ENCODE measurements at regions not wholly inside any gene's neighbourhood (a gene's known extent, or its start where the extent isn't known, plus 50 kb on each side); places are given as distances from the start of the nearest gene placed in this dataset.

DNA sequence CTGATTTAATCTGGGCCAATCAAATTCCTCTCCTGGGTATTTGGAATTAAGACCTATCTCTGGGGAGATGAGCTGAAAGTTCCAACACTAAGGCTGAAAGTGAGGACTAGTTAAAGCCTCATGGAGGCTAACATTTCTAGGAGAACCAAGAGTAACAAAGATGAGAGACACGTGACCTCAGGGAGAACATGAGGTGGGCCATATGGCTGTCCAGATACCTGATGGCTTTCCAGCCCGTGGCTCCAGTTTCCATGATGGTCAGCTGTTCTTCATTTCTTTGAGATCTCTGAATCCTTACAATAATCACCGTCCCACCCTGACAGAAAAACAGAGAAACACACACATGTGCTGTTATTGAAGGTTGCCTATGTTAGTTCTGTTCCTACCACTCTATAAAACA is 66.1 kb downstream of the LEPR start:
- no peak for TF ChIP-seq MYC (IDR thresholded peaks at IDR 0.05; ENCODE audit: low read depth, low read length)
- TF ChIP-seq, protein P1, sequence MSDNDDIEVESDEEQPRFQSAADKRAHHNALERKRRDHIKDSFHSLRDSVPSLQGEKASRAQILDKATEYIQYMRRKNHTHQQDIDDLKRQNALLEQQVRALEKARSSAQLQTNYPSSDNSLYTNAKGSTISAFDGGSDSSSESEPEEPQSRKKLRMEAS (IDR thresholded peaks at IDR 0.05; ENCODE audit: low read depth, low read length): no peak
- TF ChIP-seq, protein P2, sequence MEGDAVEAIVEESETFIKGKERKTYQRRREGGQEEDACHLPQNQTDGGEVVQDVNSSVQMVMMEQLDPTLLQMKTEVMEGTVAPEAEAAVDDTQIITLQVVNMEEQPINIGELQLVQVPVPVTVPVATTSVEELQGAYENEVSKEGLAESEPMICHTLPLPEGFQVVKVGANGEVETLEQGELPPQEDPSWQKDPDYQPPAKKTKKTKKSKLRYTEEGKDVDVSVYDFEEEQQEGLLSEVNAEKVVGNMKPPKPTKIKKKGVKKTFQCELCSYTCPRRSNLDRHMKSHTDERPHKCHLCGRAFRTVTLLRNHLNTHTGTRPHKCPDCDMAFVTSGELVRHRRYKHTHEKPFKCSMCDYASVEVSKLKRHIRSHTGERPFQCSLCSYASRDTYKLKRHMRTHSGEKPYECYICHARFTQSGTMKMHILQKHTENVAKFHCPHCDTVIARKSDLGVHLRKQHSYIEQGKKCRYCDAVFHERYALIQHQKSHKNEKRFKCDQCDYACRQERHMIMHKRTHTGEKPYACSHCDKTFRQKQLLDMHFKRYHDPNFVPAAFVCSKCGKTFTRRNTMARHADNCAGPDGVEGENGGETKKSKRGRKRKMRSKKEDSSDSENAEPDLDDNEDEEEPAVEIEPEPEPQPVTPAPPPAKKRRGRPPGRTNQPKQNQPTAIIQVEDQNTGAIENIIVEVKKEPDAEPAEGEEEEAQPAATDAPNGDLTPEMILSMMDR (IDR thresholded peaks at IDR 0.05; ENCODE audit: low read depth, low read length): no peak
- no peak for TF ChIP-seq POLR2A (IDR thresholded peaks at IDR 0.05; ENCODE audit: extremely low read depth, insufficient read length)
- no peak overlapping the region for H3K4me3 ChIP-seq (ENCODE audit: low read depth, low read length)
- no peak for DNase-seq (ENCODE audit: low read depth)

DNA sequence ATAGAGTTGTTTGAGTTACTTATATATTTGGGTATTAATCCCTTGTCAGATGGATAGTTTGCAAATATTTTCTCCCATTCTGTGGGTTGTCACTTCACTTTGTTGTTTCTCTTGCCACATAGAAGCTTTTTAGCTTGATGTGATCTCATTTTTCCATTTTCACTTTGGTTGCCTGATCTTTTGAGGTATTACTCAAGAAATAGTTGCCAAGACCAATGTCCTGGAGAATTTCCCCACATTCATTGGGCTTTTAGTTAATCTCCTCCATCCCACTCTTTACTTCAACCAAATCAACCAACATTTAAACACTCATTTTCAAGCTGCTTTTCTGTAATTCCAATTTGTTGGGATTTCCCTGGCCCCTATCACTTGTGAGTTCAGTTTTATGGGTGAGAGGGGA is 69.0 kb downstream of the LEPR start:
- TF ChIP-seq POLR2A (IDR thresholded peaks at IDR 0.05; ENCODE audit: extremely low read depth, insufficient read length) (no peak), MYC (IDR thresholded peaks at IDR 0.05; ENCODE audit: low read depth, low read length) (no peak)
- TF ChIP-seq, protein P2 (IDR thresholded peaks at IDR 0.05; ENCODE audit: low read depth, low read length): no peak
- TF ChIP-seq, protein P1 (IDR thresholded peaks at IDR 0.05; ENCODE audit: low read depth, low read length): no peak
- no peak for DNase-seq (ENCODE audit: low read depth)
- H3K4me3 ChIP-seq (ENCODE audit: low read depth, low read length): no peak overlapping the region

DNA sequence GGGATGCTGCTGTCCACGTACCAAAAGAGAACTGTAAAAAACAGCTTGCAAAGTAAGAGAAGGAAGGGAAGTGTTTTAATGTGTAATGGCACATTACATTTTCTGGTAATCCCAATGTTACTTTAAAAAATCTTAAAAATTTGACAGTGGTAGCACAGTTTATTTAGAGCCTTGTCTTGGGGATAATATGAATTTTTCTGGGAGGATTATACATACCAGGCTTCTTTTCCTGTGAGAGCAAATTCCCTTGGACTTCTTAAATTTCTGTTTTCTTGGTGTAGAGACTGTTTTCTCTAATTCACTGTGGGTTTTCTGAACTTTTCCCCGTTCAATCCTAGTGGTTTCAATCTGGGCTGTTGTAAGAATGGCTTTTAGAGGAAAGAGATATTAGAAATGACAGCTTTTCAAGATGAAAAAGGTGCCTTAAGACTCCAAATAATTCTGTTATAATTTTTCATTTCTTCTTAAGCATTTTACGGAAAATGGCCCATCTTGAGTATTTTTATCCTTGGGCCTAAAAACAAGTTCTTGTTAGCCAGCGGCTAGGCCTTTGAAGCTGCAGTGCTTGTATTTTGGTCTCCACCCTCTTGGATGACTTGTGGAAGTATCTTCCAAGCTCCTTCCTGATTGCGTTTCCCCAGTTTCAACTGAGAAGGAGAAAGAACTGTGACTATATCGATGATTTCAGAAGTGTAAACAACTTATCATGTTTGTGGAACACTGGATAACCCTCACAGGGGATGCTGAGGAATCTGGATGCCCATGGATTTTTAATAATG is 70.0 kb downstream of the LEPR start:
- H3K4me3 ChIP-seq (ENCODE audit: low read depth, low read length): no peak overlapping the region
- no peak for DNase-seq (ENCODE audit: low read depth)
- TF ChIP-seq, protein P1 (IDR thresholded peaks at IDR 0.05; ENCODE audit: low read depth, low read length): no peak
- TF ChIP-seq, protein P2 (IDR thresholded peaks at IDR 0.05; ENCODE audit: low read depth, low read length): no peak
- TF ChIP-seq POLR2A (IDR thresholded peaks at IDR 0.05; ENCODE audit: extremely low read depth, insufficient read length) (no peak), MYC (IDR thresholded peaks at IDR 0.05; ENCODE audit: low read depth, low read length) (no peak)

DNA sequence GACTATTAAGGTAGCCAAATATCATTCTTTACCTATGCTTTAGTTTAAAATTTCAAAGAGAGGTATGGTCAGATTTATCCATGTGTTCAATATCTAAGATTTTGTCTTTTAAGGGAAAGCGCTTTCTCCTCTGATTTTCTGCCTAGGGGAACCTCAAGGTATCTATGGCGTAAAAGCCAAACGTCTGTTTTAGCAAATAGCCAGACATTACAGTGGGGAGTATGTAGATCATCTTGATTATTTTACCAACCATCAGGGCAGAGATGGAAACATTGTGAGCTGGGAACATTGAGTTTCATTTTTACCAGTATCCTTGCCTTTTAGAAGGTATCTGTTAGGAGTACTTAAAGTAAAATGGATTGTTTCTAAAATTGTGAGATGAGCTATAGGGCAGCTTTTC is 71.0 kb downstream of the LEPR start:
- H3K4me3 ChIP-seq (ENCODE audit: low read depth, low read length): no peak overlapping the region
- TF ChIP-seq, protein P2 (IDR thresholded peaks at IDR 0.05; ENCODE audit: low read depth, low read length): no peak
- TF ChIP-seq, protein P1 (IDR thresholded peaks at IDR 0.05; ENCODE audit: low read depth, low read length): no peak
- TF ChIP-seq POLR2A (IDR thresholded peaks at IDR 0.05; ENCODE audit: extremely low read depth, insufficient read length) (no peak), MYC (IDR thresholded peaks at IDR 0.05; ENCODE audit: low read depth, low read length) (no peak)
- DNase-seq (ENCODE audit: low read depth): no peak

DNA sequence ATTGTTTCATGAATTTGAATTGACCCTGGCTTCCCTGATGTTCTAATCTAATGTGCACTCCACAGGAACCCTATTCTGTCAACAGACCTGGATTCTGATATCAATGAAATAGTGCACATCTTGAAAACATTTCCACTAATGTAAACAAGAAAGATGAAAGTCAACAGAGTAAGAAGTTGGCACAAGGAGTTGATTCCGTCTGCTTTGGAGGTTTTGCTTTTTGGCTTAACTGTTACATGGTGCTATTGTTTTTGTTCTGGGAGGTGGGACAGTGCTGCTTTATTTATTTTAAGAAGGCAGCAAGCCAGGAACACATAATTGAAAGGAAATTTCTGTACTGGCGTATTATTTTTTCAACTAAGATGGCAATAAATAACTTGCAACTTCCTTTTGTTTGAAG is 73.3 kb downstream of the LEPR start:
- TF ChIP-seq, protein P1 (IDR thresholded peaks at IDR 0.05; ENCODE audit: low read depth, low read length): no peak
- TF ChIP-seq, protein P2 (IDR thresholded peaks at IDR 0.05; ENCODE audit: low read depth, low read length): no peak
- no peak for TF ChIP-seq MYC (IDR thresholded peaks at IDR 0.05; ENCODE audit: low read depth, low read length)
- no peak for TF ChIP-seq POLR2A (IDR thresholded peaks at IDR 0.05; ENCODE audit: extremely low read depth, insufficient read length)
- H3K4me3 ChIP-seq (ENCODE audit: low read depth, low read length): no peak overlapping the region
- no peak for DNase-seq (ENCODE audit: low read depth)

Measured in NB4 (cell line).